Astrocyte (in vitro differentiated cells and primary cell): ENCODE measurements at regions not wholly inside any gene's neighbourhood (a gene's known extent, or its start where the extent isn't known, plus 50 kb on each side); places are given as distances from the start of the nearest gene placed in this dataset.

Source experiments
- DNase-seq: peaks from one replicate; pipeline ENCODE4 v3.0.0-alpha.2; 2010; ENCODE audit warnings: low read depth
- FAIRE-seq: peaks from 2 replicates; lab custom pipeline; 2011; peaks lifted over from hg19 to GRCh38; lab: Jason Lieb, UNC
- H2AFZ ChIP-seq: 2 replicates; pipeline ENCODE4 v1.6.0; 2012; ENCODE audit warnings: low read depth, low read length, inconsistent platforms
- H3K27ac ChIP-seq: 2 replicates; pipeline ENCODE4 v1.5.1; 2011; ENCODE audit warnings: low read depth, low read length, inconsistent platforms
- H3K27me3 ChIP-seq: 2 replicates; pipeline ENCODE4 v1.6.0; 2011; ENCODE audit warnings: low read length, inconsistent platforms; ENCODE audit not compliant: insufficient read depth
- H3K36me3 ChIP-seq: 2 replicates; pipeline ENCODE4 v1.5.1; 2011; ENCODE audit warnings: low read length, inconsistent platforms; ENCODE audit not compliant: insufficient read depth
- H3K4me1 ChIP-seq: 2 replicates; pipeline ENCODE4 v1.5.1; 2011; ENCODE audit warnings: low read length, inconsistent platforms; ENCODE audit not compliant: insufficient read depth
- H3K4me2 ChIP-seq: 2 replicates; pipeline ENCODE4 v1.6.0; 2012; ENCODE audit warnings: low read length, inconsistent platforms
- H3K4me3 ChIP-seq: 2 replicates; pipeline ENCODE4 v1.5.1; 2011; ENCODE audit warnings: low read depth, mild to moderate bottlenecking, low read length, inconsistent platforms; ENCODE audit not compliant: insufficient read depth
- H3K79me2 ChIP-seq: 2 replicates; pipeline ENCODE4 v1.6.0; 2012; ENCODE audit warnings: mild to moderate bottlenecking, low read length, inconsistent platforms; ENCODE audit not compliant: insufficient read depth
- H3K9ac ChIP-seq: 2 replicates; pipeline ENCODE4 v1.6.0; 2012; ENCODE audit warnings: mild to moderate bottlenecking, low read length, inconsistent platforms
- H3K9me3 ChIP-seq: 2 replicates; pipeline ENCODE4 v1.5.1; 2012; ENCODE audit warnings: low read depth, mild to moderate bottlenecking, low read length, inconsistent platforms; ENCODE audit not compliant: insufficient read depth
- H4K20me1 ChIP-seq: 2 replicates; pipeline ENCODE4 v1.6.0; 2012; ENCODE audit warnings: low read length, inconsistent platforms; ENCODE audit not compliant: insufficient read depth
- H3K27ac Mint-ChIP-seq: one replicate; pipeline ENCODE4 v1.8.0; 2021; ENCODE audit warnings: mild to moderate bottlenecking, mixed read lengths; ENCODE audit not compliant: unreplicated experiment
- H3K27me3 Mint-ChIP-seq: one replicate; pipeline ENCODE4 v1.8.0; 2021; ENCODE audit warnings: low read depth, mixed read lengths; ENCODE audit not compliant: unreplicated experiment
- H3K36me3 Mint-ChIP-seq: one replicate; pipeline ENCODE4 v1.8.0; 2021; ENCODE audit warnings: low read depth, mixed read lengths; ENCODE audit not compliant: unreplicated experiment
- H3K4me1 Mint-ChIP-seq: one replicate; pipeline ENCODE4 v1.8.0; 2021; ENCODE audit warnings: low read depth, mixed read lengths; ENCODE audit not compliant: unreplicated experiment
- H3K4me3 Mint-ChIP-seq: one replicate; pipeline ENCODE4 v1.8.0; 2021; ENCODE audit warnings: mild to moderate bottlenecking, moderate library complexity, mixed read lengths; ENCODE audit not compliant: unreplicated experiment
- H3K9me3 Mint-ChIP-seq: one replicate; pipeline ENCODE4 v1.8.0; 2021; ENCODE audit warnings: mild to moderate bottlenecking, mixed read lengths; ENCODE audit not compliant: unreplicated experiment
- CTCF ChIP-seq: IDR thresholded peaks from 2 replicates; pipeline ENCODE4 v1.5.1; 2011; ENCODE audit warnings: low read depth, mild to moderate bottlenecking, inconsistent platforms, low read length, moderate library complexity; ENCODE audit not compliant: insufficient read depth
- EZH2 ChIP-seq: IDR thresholded peaks from 2 replicates; pipeline ENCODE4 v1.6.1; 2012; ENCODE audit warnings: mild to moderate bottlenecking, low read length, inconsistent platforms; ENCODE audit not compliant: insufficient read depth

GRCh38 chr2:10188211-10188610 lies 65.7 kb downstream of the RRM2 start:
- Histone ChIP-seq H3K27ac (no peak overlapping the region), H3K9me3 (no peaks in the 10 kb centered on the region), H3K27me3 (no peaks in the 10 kb centered on the region), H4K20me1 (no peaks in the 10 kb centered on the region), H3K36me3 (no peaks in the 10 kb centered on the region), H3K79me2 (no peaks in the 10 kb centered on the region), H3K4me2 (no peak overlapping the region), H3K4me1 (no peaks in the 10 kb centered on the region), H3K9ac (no peak overlapping the region), H3K4me3 (no peak overlapping the region), H2AFZ (no peak overlapping the region)
- Mint-ChIP-seq H3K9me3 (peaks cover 3% of the 10 kb centered on the region), H3K27me3 (peaks cover 19% of the 10 kb centered on the region), H3K4me3 (no peak overlapping the region), H3K36me3 (no peaks in the 10 kb centered on the region), H3K4me1 (no peaks in the 10 kb centered on the region), H3K27ac (no peak overlapping the region)
- DNase-seq (no peak), FAIRE-seq (no peak)
- TF ChIP-seq EZH2 (no peak), CTCF (peak; percentile 52)

DNA sequence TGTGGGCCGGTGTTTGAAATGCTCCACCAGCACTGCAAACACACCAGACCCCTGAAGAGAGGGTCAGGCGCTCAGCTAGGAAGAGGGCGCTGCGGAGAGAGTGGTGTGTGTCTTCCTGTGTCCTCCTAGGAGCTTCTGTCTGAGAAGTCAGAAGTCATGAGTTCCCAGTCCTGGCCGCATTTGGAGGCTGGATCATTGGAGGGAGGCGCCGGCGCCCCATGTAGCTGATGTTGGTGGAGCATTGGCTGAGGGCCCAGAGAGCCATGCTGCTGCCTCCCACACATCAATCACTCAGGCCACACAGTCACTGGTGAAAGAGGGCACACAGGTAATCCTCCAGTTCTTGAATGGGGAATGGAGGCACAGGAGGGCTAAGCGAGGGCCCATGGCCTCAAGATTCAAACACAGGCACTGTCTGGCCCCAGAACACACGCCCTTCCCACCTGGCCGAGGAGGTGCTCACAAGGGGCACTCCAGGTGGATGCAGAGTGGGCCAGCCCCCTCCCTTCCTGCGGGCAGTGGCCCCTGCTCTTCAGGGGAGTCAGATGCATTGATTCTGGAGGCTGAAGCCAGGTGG lies 66.3 kb downstream of the RRM2 start:
- H3K9me3 Mint-ChIP-seq = peaks cover 3% of the 10 kb centered on the region
- no peak overlapping the region for H3K27ac ChIP-seq
- TF ChIP-seq EZH2 (no peak), CTCF (no peak)
- no peaks in the 10 kb centered on the region for H4K20me1 ChIP-seq
- no peaks in the 10 kb centered on the region for H3K27me3 ChIP-seq
- H3K4me2 ChIP-seq = no peak overlapping the region
- FAIRE-seq (no peak), DNase-seq (no peak)
- no peak overlapping the region for H2AFZ ChIP-seq
- H3K4me3 ChIP-seq = no peak overlapping the region
- H3K36me3 Mint-ChIP-seq = no peaks in the 10 kb centered on the region
- no peaks in the 10 kb centered on the region for H3K36me3 ChIP-seq
- no peaks in the 10 kb centered on the region for H3K79me2 ChIP-seq
- H3K9me3 ChIP-seq = no peaks in the 10 kb centered on the region
- peaks cover 19% of the 10 kb centered on the region for H3K27me3 Mint-ChIP-seq
- peaks cover 3% of the 10 kb centered on the region for H3K4me1 ChIP-seq
- H3K4me1 Mint-ChIP-seq = no peaks in the 10 kb centered on the region
- no peak overlapping the region for H3K9ac ChIP-seq
- H3K4me3 Mint-ChIP-seq = no peak overlapping the region
- no peak overlapping the region for H3K27ac Mint-ChIP-seq

- H3K9me3 Mint-ChIP-seq = peaks cover 3% of the 10 kb centered on the region
- no peak overlapping the region for H3K27ac Mint-ChIP-seq
- DNase-seq (no peak), FAIRE-seq (peak; percentile 59)
- Histone ChIP-seq H3K27ac (no peak overlapping the region), H3K4me3 (no peak overlapping the region), H3K36me3 (no peaks in the 10 kb centered on the region), H4K20me1 (no peaks in the 10 kb centered on the region), H2AFZ (no peak overlapping the region), H3K79me2 (no peaks in the 10 kb centered on the region), H3K9me3 (no peaks in the 10 kb centered on the region), H3K4me2 (no peak overlapping the region), H3K4me1 (peaks cover 9% of the 10 kb centered on the region), H3K27me3 (no peaks in the 10 kb centered on the region), H3K9ac (no peak overlapping the region)
- H3K4me1 Mint-ChIP-seq = no peaks in the 10 kb centered on the region
- H3K27me3 Mint-ChIP-seq = peaks cover 22% of the 10 kb centered on the region
- H3K4me3 Mint-ChIP-seq = no peak overlapping the region
- H3K36me3 Mint-ChIP-seq = no peaks in the 10 kb centered on the region
- TF ChIP-seq CTCF = no peak
- no peak for TF ChIP-seq EZH2
Observed at GRCh38 chr2:10190255-10190654, 67.7 kb downstream of the RRM2 start.
